Kidney glomerular epithelial cell (primary cell): ENCODE measurements at regions not wholly inside any gene's neighbourhood (a gene's known extent, or its start where the extent isn't known, plus 50 kb on each side); places are given as distances from the start of the nearest gene placed in this dataset.
A peak's percentile ranks its signal among the peaks of the same experiment; 100 is the strongest.
"Not testable (repeated sequence)": the region's sequence is repeated elsewhere in the genome, so short reads cannot be mapped to it uniquely, and the experiment has no call there.

Experiments used
- DNase-seq: peaks from one replicate; lab custom pipeline; 2025; lab: John Stamatoyannopoulos, UW

DNA sequence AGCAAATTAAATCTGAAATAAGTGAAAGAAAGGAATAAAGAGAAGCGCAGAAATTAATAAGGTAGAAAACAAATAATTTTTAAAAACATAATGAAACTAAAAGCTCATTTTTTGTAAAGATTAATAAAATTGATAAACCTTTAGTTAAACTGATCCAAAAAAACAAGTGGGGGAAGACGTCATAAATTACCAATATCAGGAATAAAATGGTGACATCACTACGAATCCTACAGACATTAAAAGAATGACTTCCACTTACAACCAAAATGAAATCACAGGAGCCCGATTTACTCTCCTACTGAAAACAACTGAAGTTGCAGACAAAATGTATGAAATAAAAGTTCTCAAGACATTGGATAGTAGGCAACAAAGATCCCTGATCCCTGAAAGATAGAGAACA lies 68.1 kb upstream of the IFFO2 start:
- DNase-seq: no peak

DNA sequence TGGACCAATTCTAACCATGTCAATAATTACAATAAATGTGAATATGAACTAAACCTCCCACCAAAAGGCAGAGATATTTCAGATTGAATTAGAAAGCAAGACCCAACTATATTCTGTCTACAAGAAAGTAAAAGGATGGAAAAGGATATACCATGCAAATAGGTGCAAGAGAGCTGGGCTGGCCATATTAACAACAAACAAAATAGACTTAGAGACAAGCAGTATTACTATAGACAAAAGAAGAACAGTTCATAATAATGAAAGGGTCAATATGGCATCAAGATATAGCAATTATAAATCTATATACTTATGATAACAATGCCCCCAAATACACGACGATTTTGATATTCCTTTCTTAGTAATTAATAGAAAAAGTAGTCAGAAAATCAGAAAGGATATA lies 67.3 kb upstream of the IFFO2 start:
- no peak for DNase-seq

DNA sequence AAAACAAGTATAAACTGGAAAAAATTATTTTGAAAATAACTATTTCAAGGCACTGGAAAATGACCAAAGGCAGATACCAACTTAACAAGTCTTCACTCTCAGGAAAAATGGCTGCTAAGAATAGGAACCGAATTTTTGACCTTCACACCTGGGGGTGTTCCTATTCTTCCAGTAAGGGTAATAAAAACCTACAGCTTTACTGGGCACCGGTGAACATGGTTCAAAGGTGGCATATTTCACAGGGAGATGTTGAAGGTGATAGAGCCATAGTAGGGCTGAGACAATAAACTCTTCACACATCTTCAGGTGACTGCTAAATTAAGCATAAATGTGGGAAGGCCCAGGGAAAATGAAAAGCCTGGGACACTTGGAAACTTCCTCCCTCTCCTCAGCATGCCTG lies 65.4 kb upstream of the IFFO2 start:
- DNase-seq: no peak

DNA sequence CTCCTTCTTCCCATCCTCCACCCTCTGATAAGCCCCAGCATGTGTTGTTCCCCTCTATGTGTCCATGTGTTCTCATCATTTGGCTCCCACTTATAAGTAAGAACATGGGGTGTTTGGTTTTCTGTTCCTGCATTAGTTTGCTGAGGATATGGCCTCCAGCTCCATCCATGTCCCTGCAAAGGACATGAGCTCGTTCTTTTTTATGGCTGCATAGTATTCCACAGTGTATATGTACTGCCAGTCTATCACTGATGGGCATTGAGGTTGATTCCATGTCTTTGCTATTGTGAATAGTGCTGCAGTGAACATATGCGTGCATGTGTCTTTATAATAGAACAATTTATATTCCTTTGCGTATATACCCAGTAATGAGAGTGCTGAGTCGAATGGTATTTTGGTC lies 62.8 kb upstream of the IFFO2 start:
- not testable (repeated sequence) for DNase-seq

DNA sequence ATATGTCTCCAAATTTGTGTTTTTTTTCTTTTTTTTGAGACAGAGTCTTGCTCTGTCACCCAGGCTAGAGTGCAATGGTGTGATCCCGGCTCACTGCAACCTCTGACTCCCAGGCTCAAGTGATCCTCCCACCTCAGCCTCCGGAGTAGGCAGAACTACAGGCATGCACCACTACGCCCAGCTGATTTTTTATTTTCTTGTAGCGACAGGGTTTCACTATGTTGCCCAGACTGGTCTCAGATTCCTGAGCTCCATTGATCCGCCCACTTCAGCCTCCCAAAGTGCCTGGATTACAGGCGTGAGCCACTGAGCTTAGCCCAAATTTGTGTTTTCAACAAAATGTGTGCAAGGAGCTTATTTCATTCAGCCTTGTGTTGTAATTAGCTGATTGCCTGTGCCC lies 59.0 kb upstream of the IFFO2 start:
- DNase-seq: no peak

DNA sequence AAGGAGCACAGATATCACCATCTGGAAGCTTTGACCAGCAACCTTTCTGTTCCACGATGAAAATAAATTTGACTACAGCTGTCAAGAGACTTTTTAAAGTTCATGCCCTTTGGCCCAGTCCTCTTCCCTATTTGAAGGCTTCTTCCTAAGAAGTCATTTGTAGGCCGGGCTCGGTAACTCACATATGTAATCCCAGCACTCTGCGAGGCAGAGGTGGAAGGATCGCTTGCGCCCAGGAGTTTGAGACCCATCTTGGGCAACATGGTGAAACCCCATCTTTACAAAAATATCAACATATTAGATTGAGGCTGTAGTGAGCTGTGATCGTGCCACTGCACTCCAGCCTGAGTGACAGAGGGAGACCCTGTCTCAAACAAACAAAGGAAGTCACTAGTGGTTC lies 58.3 kb upstream of the IFFO2 start:
- no peak for DNase-seq

DNA sequence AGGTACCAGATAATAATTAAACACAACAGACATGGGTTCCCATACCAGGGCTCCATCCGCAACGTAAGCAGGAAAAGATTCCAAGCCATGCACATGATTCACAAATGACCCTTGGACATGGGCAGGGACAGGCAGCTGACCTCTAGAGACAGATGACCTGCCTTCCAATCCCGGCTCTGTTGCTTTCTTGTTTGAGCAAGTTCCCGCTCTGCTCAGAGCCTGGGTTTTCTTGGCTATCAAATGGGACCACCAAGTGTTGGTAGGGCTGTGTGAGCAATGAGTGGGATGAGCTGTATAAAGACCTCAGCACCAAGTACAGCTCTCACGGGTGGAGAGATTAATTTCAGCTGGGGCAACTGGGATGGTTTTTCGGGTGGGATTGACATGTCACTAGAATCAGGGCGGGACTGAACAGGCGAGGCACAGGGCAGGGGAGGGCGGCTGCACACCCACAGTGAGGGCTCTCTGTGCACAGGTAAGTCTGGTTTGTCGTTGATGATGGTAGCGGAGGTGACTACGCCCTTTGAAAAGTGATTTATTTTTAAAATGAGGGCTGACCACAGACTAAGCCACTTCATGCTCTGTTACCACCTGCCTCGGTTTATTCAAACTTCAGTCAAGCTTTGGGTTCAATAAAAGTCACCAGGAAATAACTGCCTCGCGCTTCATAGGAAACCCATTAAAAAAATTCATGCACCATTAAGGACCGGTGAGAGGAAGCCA lies 57.5 kb upstream of the IFFO2 start:
- DNase-seq: no peak

DNA sequence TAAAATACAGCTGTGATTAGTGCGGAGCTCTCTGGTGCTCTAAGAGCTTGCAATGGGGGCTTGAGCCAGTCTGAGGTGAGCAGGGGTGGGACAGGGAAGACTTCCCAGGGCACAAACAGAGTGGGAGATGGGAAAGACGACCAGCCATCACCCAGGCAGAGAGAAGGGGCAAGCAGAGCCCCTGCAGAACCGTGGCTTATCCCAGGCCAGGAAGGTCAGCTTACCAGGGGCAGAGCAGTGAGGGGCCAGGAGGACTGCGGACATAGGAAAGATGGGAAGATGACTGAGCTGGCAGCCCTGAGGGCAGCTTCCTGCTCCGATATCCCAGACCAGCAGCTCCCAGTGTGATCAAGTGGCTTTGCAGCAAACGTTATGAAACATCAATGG lies 55.4 kb upstream of the IFFO2 start:
- no peak for DNase-seq

DNA sequence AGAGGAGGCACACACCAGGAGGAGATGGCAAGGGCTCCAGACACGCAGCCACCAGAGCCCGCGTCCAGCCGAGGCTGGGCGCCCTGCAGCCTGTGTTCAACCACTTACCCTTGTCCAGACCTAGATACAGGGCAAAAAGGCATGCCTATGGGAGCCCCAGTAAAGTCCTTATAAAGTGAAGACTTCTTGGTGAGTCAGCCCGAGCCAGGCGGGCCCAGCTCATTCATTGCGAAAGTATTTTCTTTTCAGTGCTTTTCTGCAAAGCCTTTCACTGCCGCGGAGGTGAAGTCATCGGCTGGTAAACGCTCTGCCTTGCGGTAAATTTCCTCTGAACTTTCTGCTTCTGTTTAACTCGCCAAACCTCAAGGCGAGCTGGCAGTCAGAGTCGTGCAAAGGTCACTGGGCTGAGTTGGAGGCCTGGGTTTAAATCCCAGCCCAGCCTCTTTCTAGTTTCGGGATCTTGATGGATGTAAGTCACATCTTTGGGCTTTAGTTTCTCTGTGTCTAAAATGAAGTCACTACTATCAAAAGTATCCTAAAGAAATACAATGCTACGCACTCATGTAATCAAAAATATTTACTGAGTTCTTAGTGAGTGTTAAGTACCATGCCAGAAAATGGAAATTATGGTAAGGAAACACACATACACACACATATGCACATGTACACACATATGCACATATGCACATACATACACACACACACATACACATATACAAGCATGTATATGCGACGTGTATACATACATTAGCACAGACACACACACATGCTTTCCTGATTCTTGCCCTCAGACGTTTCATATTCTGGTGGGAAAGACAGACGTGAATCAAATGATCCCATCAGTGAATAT lies 54.7 kb upstream of the IFFO2 start:
- peak; percentile 98 for DNase-seq

DNA sequence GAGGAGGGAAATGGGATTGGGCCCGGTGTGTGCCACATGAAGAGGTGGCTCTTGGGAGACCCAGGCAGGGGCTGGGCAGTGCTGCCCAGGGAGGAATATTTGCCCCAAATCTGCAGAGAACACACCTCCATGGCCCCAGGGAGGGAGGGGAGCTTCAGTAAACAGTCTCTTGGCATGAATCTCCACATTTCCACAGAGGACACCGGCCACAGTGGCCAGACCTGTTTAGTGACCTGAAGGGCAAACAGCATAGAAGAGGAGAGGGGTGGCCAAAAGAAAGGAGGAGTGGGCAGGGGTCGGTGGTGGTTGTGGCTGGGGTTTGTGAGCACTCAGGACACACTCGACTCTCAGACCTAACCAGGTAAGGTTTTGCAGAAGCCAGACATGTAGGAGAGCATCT lies 54.0 kb upstream of the IFFO2 start:
- no peak for DNase-seq

DNA sequence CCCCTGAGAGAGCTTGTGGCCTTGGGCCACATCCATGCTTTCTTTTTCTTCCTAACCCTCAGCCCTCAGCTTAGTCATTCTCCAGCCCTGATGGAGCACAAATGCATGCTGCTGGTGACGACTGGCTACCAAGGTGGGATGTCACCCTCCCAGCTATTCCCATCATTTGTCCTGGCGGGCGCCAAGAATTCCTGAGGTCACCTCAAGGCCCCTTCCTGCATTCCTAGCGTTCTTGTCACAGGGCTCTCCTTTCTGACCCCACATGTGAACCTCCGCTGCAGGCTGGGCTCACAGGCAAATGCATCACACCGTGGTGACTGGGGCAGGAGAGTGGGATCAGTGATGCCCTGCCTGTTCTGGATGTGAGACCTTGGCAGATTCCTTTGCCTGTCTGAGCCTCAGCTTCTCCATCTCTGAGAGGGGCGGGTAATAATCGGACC lies 53.4 kb upstream of the IFFO2 start:
- peak; percentile 91 for DNase-seq

DNA sequence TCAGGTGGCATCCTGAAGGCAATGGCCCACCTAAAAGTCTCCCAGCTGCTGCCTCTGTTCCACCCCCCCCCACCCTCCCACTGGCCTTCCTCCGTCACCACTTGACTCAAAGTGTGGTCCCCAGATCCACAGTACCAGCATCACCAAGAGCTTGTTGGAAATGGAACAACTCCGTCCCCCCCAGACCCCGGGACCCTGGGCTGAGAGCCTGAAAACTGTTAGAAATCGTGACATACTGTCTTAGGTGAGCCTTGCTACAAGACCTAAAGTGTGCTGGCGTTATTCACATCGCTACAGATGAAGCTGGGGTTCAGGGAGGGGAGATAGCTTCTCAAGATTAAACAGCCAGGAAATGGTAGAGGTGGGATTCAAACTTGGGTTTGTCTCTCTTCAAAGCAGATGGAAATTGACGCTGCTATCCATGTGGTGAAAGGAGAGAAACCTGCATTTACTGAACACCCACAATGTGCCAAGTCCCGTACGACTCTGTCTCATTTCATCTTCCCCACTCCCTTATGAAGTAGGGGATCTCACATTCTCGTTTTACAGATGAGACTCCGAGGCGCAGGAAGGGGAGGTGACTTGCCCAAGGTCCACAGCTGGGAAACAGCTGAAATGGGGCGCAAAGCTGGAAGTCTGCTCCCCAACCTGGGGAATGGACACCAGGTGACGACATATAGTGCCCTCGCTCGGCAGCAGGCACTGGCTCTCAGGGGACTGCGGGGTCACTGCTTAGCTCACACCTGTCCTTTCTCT lies 52.8 kb upstream of the IFFO2 start:
- no peak for DNase-seq

DNA sequence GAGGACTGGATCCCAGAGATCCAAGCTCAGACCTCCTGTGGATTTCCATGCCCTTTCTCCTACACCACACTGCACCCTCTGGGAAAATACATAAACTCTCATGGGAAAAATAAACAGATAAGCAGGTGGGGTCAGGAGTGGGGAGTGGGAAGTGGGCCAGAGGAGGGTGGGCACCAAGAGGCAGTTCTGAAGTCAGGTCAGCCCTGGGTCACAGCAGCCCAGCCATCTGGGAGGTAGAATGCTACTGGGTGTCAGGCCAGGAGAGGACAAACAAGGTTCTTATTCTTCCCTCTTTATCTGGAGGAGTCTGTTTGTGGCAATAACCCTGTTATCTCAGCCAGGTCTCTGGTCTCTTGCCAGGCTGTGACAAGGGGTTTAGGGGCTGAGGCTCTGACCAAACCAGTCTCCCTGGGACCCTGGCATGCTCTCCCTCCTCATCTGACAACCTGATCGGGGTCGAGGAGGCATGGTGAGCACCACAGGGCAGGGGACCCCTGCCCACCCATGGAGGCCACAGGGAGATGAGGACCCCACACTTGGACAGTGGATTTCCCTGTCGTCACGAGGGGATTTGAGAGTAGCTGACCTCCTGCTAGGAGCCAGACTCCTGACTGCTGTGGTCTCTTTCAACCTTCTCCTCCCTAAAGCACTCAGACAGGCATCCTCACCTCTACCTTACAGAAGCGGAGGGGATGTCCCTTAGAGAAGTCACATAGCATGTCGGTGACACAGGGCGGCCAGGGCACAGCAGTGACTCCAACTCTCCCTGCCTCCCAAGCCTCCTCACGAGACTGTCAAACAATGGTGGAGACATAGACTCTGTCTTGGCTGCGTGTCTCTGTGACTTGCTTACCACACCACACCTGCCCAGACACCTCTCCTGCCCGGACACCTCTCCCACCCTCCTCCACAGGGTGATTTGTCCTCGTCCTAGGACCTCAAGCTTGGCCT lies 51.3 kb upstream of the IFFO2 start:
- DNase-seq: no peak

DNA sequence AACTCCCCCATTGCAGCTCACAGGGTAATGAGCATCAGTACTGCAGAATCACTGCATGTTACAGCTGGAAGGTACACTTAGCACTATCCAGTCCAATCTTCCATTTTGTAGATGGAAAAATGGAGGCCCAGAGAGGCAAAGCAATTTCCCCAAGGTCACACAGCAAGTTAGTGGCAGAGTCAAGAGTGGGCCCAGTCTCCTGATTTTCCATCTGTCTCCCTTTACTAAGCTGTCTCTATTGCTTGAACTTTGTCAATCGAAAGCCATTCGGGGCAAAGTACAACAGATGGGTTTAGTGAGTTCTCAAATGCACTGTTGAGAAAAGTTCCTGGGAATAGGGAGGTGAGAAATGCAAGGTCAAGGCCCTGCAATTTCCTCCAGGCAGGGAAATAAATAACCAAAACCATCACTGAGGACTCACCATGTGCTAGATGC lies 50.4 kb upstream of the IFFO2 start:
- no peak for DNase-seq
